Left hindlimb (tissue), 1 donor: ENCODE measurements at regions not wholly inside any gene's neighbourhood (a gene's known extent, or its start where the extent isn't known, plus 50 kb on each side); places are given as distances from the start of the nearest gene placed in this dataset.
"Not testable (repeated sequence)": the region's sequence is repeated elsewhere in the genome, so short reads cannot be mapped to it uniquely, and the experiment has no call there.

Experiments
- DNase-seq: peaks from one replicate; pipeline ENCODE4 v3.0.0-alpha.2; 2018

GRCh38 chr3:159401069-159401468 lies 587.6 kb upstream of the IL12A start:
- no peak for DNase-seq

- not testable (repeated sequence) for DNase-seq
Measured at GRCh38 chr3:159409711-159410110, 578.9 kb upstream of the IL12A start.

GRCh38 chr3:159413319-159413718 lies 575.3 kb upstream of the IL12A start:
- DNase-seq: no peak

- no peak for DNase-seq
Measured at GRCh38 chr3:159416856-159417255, 571.8 kb upstream of the IL12A start.

- DNase-seq: no peak
Measured at GRCh38 chr3:159417761-159418160, 570.9 kb upstream of the IL12A start.

GRCh38 chr3:159418571-159419526 lies 569.8 kb upstream of the IL12A start:
- no peak for DNase-seq

- no peak for DNase-seq
Measured at GRCh38 chr3:159429702-159430101, 558.9 kb upstream of the IL12A start.

- no peak for DNase-seq
Measured at GRCh38 chr3:159432682-159433340, 555.8 kb upstream of the IL12A start.

GRCh38 chr3:159439346-159439745 lies 549.3 kb upstream of the IL12A start:
- DNase-seq: no peak

- no peak for DNase-seq
Measured at GRCh38 chr3:159441279-159441678, 547.4 kb upstream of the IL12A start.

GRCh38 chr3:159443266-159443665 lies 545.4 kb upstream of the IL12A start:
- no peak for DNase-seq

- DNase-seq: no peak
Measured at GRCh38 chr3:159447841-159448240, 540.8 kb upstream of the IL12A start.

GRCh38 chr3:159448902-159449301 lies 539.7 kb upstream of the IL12A start:
- DNase-seq: no peak

- DNase-seq: no peak
Measured at GRCh38 chr3:159451067-159451466, 537.6 kb upstream of the IL12A start.

GRCh38 chr3:159451482-159451881 lies 537.2 kb upstream of the IL12A start:
- DNase-seq: no peak

GRCh38 chr3:159453036-159453435 lies 535.6 kb upstream of the IL12A start:
- no peak for DNase-seq

GRCh38 chr3:159453945-159454344 lies 534.7 kb upstream of the IL12A start:
- DNase-seq: no peak

GRCh38 chr3:159455741-159456181 lies 532.9 kb upstream of the IL12A start:
- DNase-seq: no peak

- DNase-seq: no peak
Measured at GRCh38 chr3:159458010-159458409, 530.6 kb upstream of the IL12A start.

- no peak for DNase-seq
Measured at GRCh38 chr3:159458982-159459381, 529.7 kb upstream of the IL12A start.

- DNase-seq: no peak
Measured at GRCh38 chr3:159472611-159473010, 516.0 kb upstream of the IL12A start.

GRCh38 chr3:159473206-159473605 lies 515.4 kb upstream of the IL12A start:
- no peak for DNase-seq

- no peak for DNase-seq
Measured at GRCh38 chr3:159480046-159480445, 508.6 kb upstream of the IL12A start.
